HepG2 (cell line): ENCODE measurements at regions not wholly inside any gene's neighbourhood (a gene's known extent, or its start where the extent isn't known, plus 50 kb on each side); places are given as distances from the start of the nearest gene placed in this dataset.

Experiments used
- ATAC-seq: fragments of 200-7000 bp; cut with Tn5 transposase; 3 replicates; pipeline ENCODE4 v1.9.1; 2020; ENCODE audit warnings: mild to moderate bottlenecking, moderate library complexity
- BruUV-seq: library from RNA; stranded (reverse); fragments of 400-500 nt; replicated peaks from 2 replicates; lab custom pipeline; 2021; lab: Mats Ljungman, UMichigan
- CTCF ChIA-PET: fragments of 300-600 bp; formaldehyde crosslinking; extraction: SDS; loops from one replicate; lab custom pipeline; 2021; ENCODE audit warnings: low total read pairs, inconsistent platforms, low intra/inter-chr PET ratio; lab: Yijun Ruan, JAX
- POLR2A ChIA-PET: fragments of 350-600 bp; sonication (Branson Sonifier 250); formaldehyde crosslinking; loops from one replicate; lab custom pipeline; 2020; ENCODE audit warnings: antibody characterized with exemption, inconsistent platforms; lab: Yijun Ruan, JAX
- DNase-seq: peaks from one replicate; pipeline ENCODE4 v3.0.0-alpha.2; 2015; ENCODE audit warnings: low spot score
- FAIRE-seq: peaks from 3 replicates; lab custom pipeline; 2011; peaks lifted over from hg19 to GRCh38; lab: Jason Lieb, UNC
- H2AFZ ChIP-seq: one replicate; pipeline ENCODE4 v1.6.1; 2011; ENCODE audit warnings: low read length, inconsistent platforms
- H3K27ac ChIP-seq: fragments of 300-600 bp; 3 replicates; pipeline ENCODE4 v1.8.0; 2011; ENCODE audit warnings: mixed run types, mild to moderate bottlenecking, mixed read lengths, low read length, inconsistent platforms; ENCODE audit not compliant: insufficient read depth; ENCODE audit errors: extremely low read length
- H3K27me3 ChIP-seq, 2 experiments: fragments of 200-600 bp in 1 of 2; 2 replicates in 1 of 2; 3 replicates in 1 of 2; pipeline versions ENCODE4 v1.6.0 to v1.8.0; 2011; ENCODE audit warnings: low read length in 2 of 2, mild to moderate bottlenecking in 2 of 2, moderate library complexity in 2 of 2, inconsistent platforms in 1 of 2; ENCODE audit not compliant: insufficient read depth in 2 of 2, control insufficient read depth in 1 of 2
- H3K36me3 ChIP-seq, 2 experiments: fragments of 200-600 bp in 1 of 2; replicated peaks in 1 of 2; 2 replicates in 1 of 2; 3 replicates in 1 of 2; pipeline versions ENCODE4 v1.5.1 to v1.8.0; 2011; ENCODE audit warnings: low read length in 2 of 2, inconsistent platforms in 1 of 2; ENCODE audit not compliant: insufficient read depth in 2 of 2, control insufficient read depth in 1 of 2
- H3K4me1 ChIP-seq: 2 replicates; pipeline ENCODE4 v1.5.1; 2012; ENCODE audit warnings: low read length, inconsistent platforms; ENCODE audit not compliant: insufficient read depth
- H3K4me2 ChIP-seq: 2 replicates; pipeline ENCODE4 v1.6.0; 2011; ENCODE audit warnings: low read depth, low read length, inconsistent platforms
- H3K4me3 ChIP-seq, 3 experiments: fragments of 200-600 bp in 1 of 3; sonication (generic), shearing (Covaris generic) in 1 of 3; replicated peaks in 1 of 3; 2 replicates each; pipeline ENCODE4 v1.5.1; 2011 to 2016; ENCODE audit warnings: low read length in 3 of 3, inconsistent platforms in 2 of 3, low read depth in 2 of 3, mild to moderate bottlenecking in 2 of 3, control low read depth in 1 of 3, mixed read lengths in 1 of 3; ENCODE audit not compliant: insufficient read depth in 1 of 3
- H3K79me2 ChIP-seq: one replicate; pipeline ENCODE4 v1.6.1; 2011; ENCODE audit warnings: low read length, inconsistent platforms; ENCODE audit not compliant: insufficient read depth
- H3K9ac ChIP-seq: 2 replicates; pipeline ENCODE4 v1.6.0; 2011; ENCODE audit warnings: mild to moderate bottlenecking, low read depth, low read length, inconsistent platforms; ENCODE audit not compliant: insufficient read depth
- H3K9me3 ChIP-seq: 2 replicates; pipeline ENCODE4 v1.5.1; 2012; ENCODE audit warnings: mild to moderate bottlenecking, low read length
- H4K20me1 ChIP-seq: 2 replicates; pipeline ENCODE4 v1.6.0; 2011; ENCODE audit warnings: inconsistent platforms, mild to moderate bottlenecking, low read length, moderate library complexity; ENCODE audit not compliant: insufficient read depth
- DNMT3B ChIP-seq: conservative IDR thresholded peaks from 2 replicates; pipeline ENCODE4 v1.6.1; 2016; ENCODE audit warnings: missing biosample characterization, control low read depth
- FOXK2 ChIP-seq: fragments of 450-650 bp; IDR thresholded peaks from 2 replicates; pipeline ENCODE4 v1.6.1; 2016
- GTF2F1 ChIP-seq: fragments of 150-350 bp; IDR thresholded peaks from 2 replicates; pipeline ENCODE4 v1.6.1; 2014; ENCODE audit warnings: low read length
- HNRNPLL ChIP-seq: fragments of 200-400 bp; formaldehyde crosslinking; IDR thresholded peaks from 2 replicates; pipeline ENCODE4 v1.6.1; 2017; ENCODE audit warnings: mild to moderate bottlenecking, low read depth, low read length; ENCODE audit not compliant: poor library complexity, severe bottlenecking
- MTF1 ChIP-seq: sonication (generic); formaldehyde crosslinking; IDR thresholded peaks from 2 replicates; pipeline ENCODE4 v1.5.0; 2020; ENCODE audit warnings: missing genetic modification reagents
- POLR2AphosphoS2 ChIP-seq: IDR thresholded peaks from 2 replicates; pipeline ENCODE4 v1.6.1; 2011; ENCODE audit warnings: low read depth, low read length, improper control_type of control experiment
- ZNF138 ChIP-seq: sonication (generic); formaldehyde crosslinking; IDR thresholded peaks from 2 replicates; pipeline ENCODE4 v1.5.0; 2020; ENCODE audit warnings: mild to moderate bottlenecking, low read depth, missing genetic modification reagents
- ZNF562 ChIP-seq: sonication (generic); formaldehyde crosslinking; IDR thresholded peaks from 2 replicates; pipeline ENCODE4 v1.8.0; 2022; ENCODE audit warnings: missing genetic modification reagents, borderline replicate concordance
- ZNF570 ChIP-seq: sonication (generic); formaldehyde crosslinking; IDR thresholded peaks from 2 replicates; pipeline ENCODE4 v1.4.0; 2020; ENCODE audit warnings: mild to moderate bottlenecking, missing genetic modification reagents, borderline replicate concordance
- ZNF747 ChIP-seq: sonication (generic); formaldehyde crosslinking; IDR thresholded peaks from 2 replicates; pipeline ENCODE4 v1.8.1; 2023; ENCODE audit warnings: missing genetic modification reagents, mild to moderate bottlenecking, borderline replicate concordance
- in situ Hi-C: cut with HindIII; loops from 2 replicates; pipeline ENCODE4 v1.10.0; 2017; ENCODE audit warnings: low pct_unique_long_range_greater_than_20kb; ENCODE audit not compliant: extremely low pct_ligation_motif_present
- intact Hi-C: fragments of 100-400 bp; cut with micrococcal nuclease; formaldehyde crosslinking; loops from one replicate; pipeline ENCODE4 v1.10.0; 2022; ENCODE audit not compliant: unreplicated experiment
- TF ChIP-seq, protein P1 (sequence below): sonication (generic); formaldehyde crosslinking; IDR thresholded peaks from 2 replicates; pipeline ENCODE4 v1.4.0; 2020; ENCODE audit warnings: missing genetic modification reagents
- TF ChIP-seq, protein P2 (sequence below): sonication (generic); formaldehyde crosslinking; IDR thresholded peaks from 2 replicates; pipeline ENCODE4 v1.4.0; 2020; ENCODE audit warnings: mild to moderate bottlenecking, missing genetic modification reagents, borderline replicate concordance
- TF ChIP-seq, protein P3 (sequence below): IDR thresholded peaks from 2 replicates; pipeline ENCODE4 v1.6.1; 2012; ENCODE audit warnings: low read depth, low read length, improper control_type of control experiment

DNA sequence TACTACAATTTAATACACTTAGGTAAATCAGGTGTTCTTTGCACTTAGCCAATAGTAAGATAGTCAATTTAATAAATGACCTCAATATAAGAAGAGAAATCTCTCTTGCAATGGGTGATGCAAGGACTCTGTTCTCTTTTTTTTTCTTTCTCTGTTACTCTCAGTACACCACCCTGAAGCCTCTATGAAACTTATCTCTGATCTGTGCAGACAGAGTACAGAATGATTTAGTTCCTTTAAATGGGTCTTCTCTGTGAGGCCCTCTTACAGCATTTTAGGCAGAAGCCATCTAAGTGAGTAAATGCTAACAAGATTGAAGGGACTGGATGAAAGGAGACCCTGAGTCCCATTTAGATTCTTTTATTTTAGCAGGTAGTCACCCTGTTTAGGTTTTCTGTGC lies 312.8 kb downstream of the RFPL4B start:
- ChIA-PET CTCF (no interaction called here), POLR2A (no interaction called here)
- TF ChIP-seq HNRNPLL (no peak), GTF2F1 (no peak), ZNF562 (CRISPR knock-in tag) (no peak), ZNF747 (no peak), DNMT3B (CRISPR knock-in tag) (no peak), MTF1 (CRISPR knock-in tag) (no peak), ZNF138 (CRISPR knock-in tag) (no peak), POLR2AphosphoS2 (no peak), ZNF570 (CRISPR knock-in tag) (no peak), FOXK2 (no peak)
- TF ChIP-seq, protein P1, sequence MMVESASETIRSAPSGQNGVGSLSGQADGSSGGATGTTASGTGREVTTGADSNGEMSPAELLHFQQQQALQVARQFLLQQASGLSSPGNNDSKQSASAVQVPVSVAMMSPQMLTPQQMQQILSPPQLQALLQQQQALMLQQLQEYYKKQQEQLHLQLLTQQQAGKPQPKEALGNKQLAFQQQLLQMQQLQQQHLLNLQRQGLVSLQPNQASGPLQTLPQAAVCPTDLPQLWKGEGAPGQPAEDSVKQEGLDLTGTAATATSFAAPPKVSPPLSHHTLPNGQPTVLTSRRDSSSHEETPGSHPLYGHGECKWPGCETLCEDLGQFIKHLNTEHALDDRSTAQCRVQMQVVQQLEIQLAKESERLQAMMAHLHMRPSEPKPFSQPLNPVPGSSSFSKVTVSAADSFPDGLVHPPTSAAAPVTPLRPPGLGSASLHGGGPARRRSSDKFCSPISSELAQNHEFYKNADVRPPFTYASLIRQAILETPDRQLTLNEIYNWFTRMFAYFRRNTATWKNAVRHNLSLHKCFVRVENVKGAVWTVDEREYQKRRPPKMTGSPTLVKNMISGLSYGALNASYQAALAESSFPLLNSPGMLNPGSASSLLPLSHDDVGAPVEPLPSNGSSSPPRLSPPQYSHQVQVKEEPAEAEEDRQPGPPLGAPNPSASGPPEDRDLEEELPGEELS (CRISPR knock-in tag) = no peak
- TF ChIP-seq, protein P2, sequence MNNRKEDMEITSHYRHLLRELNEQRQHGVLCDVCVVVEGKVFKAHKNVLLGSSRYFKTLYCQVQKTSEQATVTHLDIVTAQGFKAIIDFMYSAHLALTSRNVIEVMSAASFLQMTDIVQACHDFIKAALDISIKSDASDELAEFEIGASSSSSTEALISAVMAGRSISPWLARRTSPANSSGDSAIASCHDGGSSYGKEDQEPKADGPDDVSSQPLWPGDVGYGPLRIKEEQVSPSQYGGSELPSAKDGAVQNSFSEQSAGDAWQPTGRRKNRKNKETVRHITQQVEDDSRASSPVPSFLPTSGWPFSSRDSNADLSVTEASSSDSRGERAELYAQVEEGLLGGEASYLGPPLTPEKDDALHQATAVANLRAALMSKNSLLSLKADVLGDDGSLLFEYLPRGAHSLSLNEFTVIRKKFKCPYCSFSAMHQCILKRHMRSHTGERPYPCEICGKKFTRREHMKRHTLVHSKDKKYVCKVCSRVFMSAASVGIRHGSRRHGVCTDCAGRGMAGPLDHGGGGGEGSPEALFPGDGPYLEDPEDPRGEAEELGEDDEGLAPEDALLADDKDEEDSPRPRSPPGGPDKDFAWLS (CRISPR knock-in tag) = no peak
- TF ChIP-seq, protein P3, sequence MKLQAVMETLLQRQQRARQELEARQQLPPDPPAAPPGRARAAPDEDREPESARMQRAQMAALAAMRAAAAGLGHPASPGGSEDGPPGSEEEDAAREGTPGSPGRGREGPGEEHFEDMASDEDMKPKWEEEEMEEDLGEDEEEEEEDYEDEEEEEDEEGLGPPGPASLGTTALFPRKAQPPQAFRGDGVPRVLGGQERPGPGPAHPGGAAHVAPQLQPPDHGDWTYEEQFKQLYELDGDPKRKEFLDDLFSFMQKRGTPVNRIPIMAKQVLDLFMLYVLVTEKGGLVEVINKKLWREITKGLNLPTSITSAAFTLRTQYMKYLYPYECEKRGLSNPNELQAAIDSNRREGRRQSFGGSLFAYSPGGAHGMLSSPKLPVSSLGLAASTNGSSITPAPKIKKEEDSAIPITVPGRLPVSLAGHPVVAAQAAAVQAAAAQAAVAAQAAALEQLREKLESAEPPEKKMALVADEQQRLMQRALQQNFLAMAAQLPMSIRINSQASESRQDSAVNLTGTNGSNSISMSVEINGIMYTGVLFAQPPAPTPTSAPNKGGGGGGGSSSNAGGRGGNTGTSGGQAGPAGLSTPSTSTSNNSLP = no peak
- no peaks in the 10 kb centered on the region for H3K36me3 ChIP-seq
- no peak for DNase-seq
- no peak for FAIRE-seq
- H3K4me3 ChIP-seq = no peak overlapping the region
- H3K9ac ChIP-seq = no peak overlapping the region
- no peaks in the 10 kb centered on the region for H3K4me1 ChIP-seq
- H3K27me3 ChIP-seq = no peaks in the 10 kb centered on the region
- in situ Hi-C loops = no loop called here
- H3K27ac ChIP-seq = no peak overlapping the region
- no peak for ATAC-seq
- H2AFZ ChIP-seq = no peak overlapping the region
- intact Hi-C loops = no loop called here
- no peaks in the 10 kb centered on the region for H3K79me2 ChIP-seq
- H4K20me1 ChIP-seq = no peaks in the 10 kb centered on the region
- H3K9me3 ChIP-seq = no peaks in the 10 kb centered on the region
- no TSS peak for BruUV-seq
- H3K4me2 ChIP-seq = no peak overlapping the region
